ENCODE measurements at regions not wholly inside any gene's neighbourhood (a gene's known extent, or its start where the extent isn't known, plus 50 kb on each side); places are given as distances from the start of the nearest gene placed in this dataset.

- TF ChIP-seq CTCF (IDR thresholded peaks at IDR 0.05 in 8 of 11, conservative IDR thresholded peaks at IDR 0.05 in 3 of 11) (no peak), POLR2A (IDR thresholded peaks at IDR 0.05) (no peak), POLR2AphosphoS5 (IDR thresholded peaks at IDR 0.05) (no peak)
These were observed 298.8 kb upstream of the FERMT1 start for GRCh38 chr20:6421321-6422248.

All from spleen (tissue), 7 donors.